HepG2 (cell line): ENCODE measurements at regions not wholly inside any gene's neighbourhood (a gene's known extent, or its start where the extent isn't known, plus 50 kb on each side); places are given as distances from the start of the nearest gene placed in this dataset.

Experiments used
- ATAC-seq: fragments of 200-7000 bp; cut with Tn5 transposase; 3 replicates; pipeline ENCODE4 v1.9.1; 2020; ENCODE audit warnings: mild to moderate bottlenecking, moderate library complexity
- BruUV-seq: library from RNA; stranded (reverse); fragments of 400-500 nt; replicated peaks from 2 replicates; lab custom pipeline; 2021; lab: Mats Ljungman, UMichigan
- CTCF ChIA-PET: fragments of 300-600 bp; formaldehyde crosslinking; extraction: SDS; loops from one replicate; lab custom pipeline; 2021; ENCODE audit warnings: low total read pairs, inconsistent platforms, low intra/inter-chr PET ratio; lab: Yijun Ruan, JAX
- POLR2A ChIA-PET: fragments of 350-600 bp; sonication (Branson Sonifier 250); formaldehyde crosslinking; loops from one replicate; lab custom pipeline; 2020; ENCODE audit warnings: antibody characterized with exemption, inconsistent platforms; lab: Yijun Ruan, JAX
- DNase-seq: peaks from one replicate; pipeline ENCODE4 v3.0.0-alpha.2; 2015; ENCODE audit warnings: low spot score
- FAIRE-seq: peaks from 3 replicates; lab custom pipeline; 2011; peaks lifted over from hg19 to GRCh38; lab: Jason Lieb, UNC
- H2AFZ ChIP-seq: one replicate; pipeline ENCODE4 v1.6.1; 2011; ENCODE audit warnings: low read length, inconsistent platforms
- H3K27ac ChIP-seq: fragments of 300-600 bp; 3 replicates; pipeline ENCODE4 v1.8.0; 2011; ENCODE audit warnings: mixed run types, mild to moderate bottlenecking, mixed read lengths, low read length, inconsistent platforms; ENCODE audit not compliant: insufficient read depth; ENCODE audit errors: extremely low read length
- H3K27me3 ChIP-seq, 2 experiments: fragments of 200-600 bp in 1 of 2; 2 replicates in 1 of 2; 3 replicates in 1 of 2; pipeline versions ENCODE4 v1.6.0 to v1.8.0; 2011; ENCODE audit warnings: low read length in 2 of 2, mild to moderate bottlenecking in 2 of 2, moderate library complexity in 2 of 2, inconsistent platforms in 1 of 2; ENCODE audit not compliant: insufficient read depth in 2 of 2, control insufficient read depth in 1 of 2
- H3K36me3 ChIP-seq, 2 experiments: fragments of 200-600 bp in 1 of 2; replicated peaks in 1 of 2; 2 replicates in 1 of 2; 3 replicates in 1 of 2; pipeline versions ENCODE4 v1.5.1 to v1.8.0; 2011; ENCODE audit warnings: low read length in 2 of 2, inconsistent platforms in 1 of 2; ENCODE audit not compliant: insufficient read depth in 2 of 2, control insufficient read depth in 1 of 2
- H3K4me1 ChIP-seq: 2 replicates; pipeline ENCODE4 v1.5.1; 2012; ENCODE audit warnings: low read length, inconsistent platforms; ENCODE audit not compliant: insufficient read depth
- H3K4me2 ChIP-seq: 2 replicates; pipeline ENCODE4 v1.6.0; 2011; ENCODE audit warnings: low read depth, low read length, inconsistent platforms
- H3K4me3 ChIP-seq, 3 experiments: fragments of 200-600 bp in 1 of 3; sonication (generic), shearing (Covaris generic) in 1 of 3; replicated peaks in 1 of 3; 2 replicates each; pipeline ENCODE4 v1.5.1; 2011 to 2016; ENCODE audit warnings: low read length in 3 of 3, inconsistent platforms in 2 of 3, low read depth in 2 of 3, mild to moderate bottlenecking in 2 of 3, control low read depth in 1 of 3, mixed read lengths in 1 of 3; ENCODE audit not compliant: insufficient read depth in 1 of 3
- H3K79me2 ChIP-seq: one replicate; pipeline ENCODE4 v1.6.1; 2011; ENCODE audit warnings: low read length, inconsistent platforms; ENCODE audit not compliant: insufficient read depth
- H3K9ac ChIP-seq: 2 replicates; pipeline ENCODE4 v1.6.0; 2011; ENCODE audit warnings: mild to moderate bottlenecking, low read depth, low read length, inconsistent platforms; ENCODE audit not compliant: insufficient read depth
- H3K9me3 ChIP-seq: 2 replicates; pipeline ENCODE4 v1.5.1; 2012; ENCODE audit warnings: mild to moderate bottlenecking, low read length
- H4K20me1 ChIP-seq: 2 replicates; pipeline ENCODE4 v1.6.0; 2011; ENCODE audit warnings: inconsistent platforms, mild to moderate bottlenecking, low read length, moderate library complexity; ENCODE audit not compliant: insufficient read depth
- DDIT3 ChIP-seq: sonication (generic); formaldehyde crosslinking; IDR thresholded peaks from 2 replicates; pipeline ENCODE4 v1.4.0; 2020; ENCODE audit warnings: mild to moderate bottlenecking, missing genetic modification reagents
- POGZ ChIP-seq: sonication (generic); formaldehyde crosslinking; IDR thresholded peaks from 2 replicates; pipeline ENCODE4 v1.4.0; 2020; ENCODE audit warnings: mild to moderate bottlenecking, missing genetic modification reagents
- PRDM10 ChIP-seq: sonication (generic); formaldehyde crosslinking; IDR thresholded peaks from 2 replicates; pipeline ENCODE4 v1.4.0; 2020; ENCODE audit warnings: low read depth, missing genetic modification reagents
- RERE ChIP-seq: IDR thresholded peaks from 2 replicates; pipeline ENCODE4 v1.6.1; 2016; ENCODE audit warnings: low read depth, missing genetic modification reagents, missing compliant biosample characterization
- RXRB ChIP-seq: IDR thresholded peaks from 2 replicates; pipeline ENCODE4 v1.6.1; 2016; ENCODE audit warnings: borderline replicate concordance, missing genetic modification reagents, missing compliant biosample characterization
- STAG1 ChIP-seq: sonication (generic); formaldehyde crosslinking; IDR thresholded peaks from 2 replicates; pipeline ENCODE4 v1.4.0; 2020; ENCODE audit warnings: missing genetic modification reagents
- ZFP36L1 ChIP-seq: sonication (generic); formaldehyde crosslinking; IDR thresholded peaks from 2 replicates; pipeline ENCODE4 v1.8.0; 2022; ENCODE audit warnings: mild to moderate bottlenecking, missing genetic modification reagents, moderate library complexity
- ZNF101 ChIP-seq: sonication (generic); formaldehyde crosslinking; IDR thresholded peaks from 2 replicates; pipeline ENCODE4 v1.4.0; 2020; ENCODE audit warnings: mild to moderate bottlenecking, low read depth, missing genetic modification reagents, borderline replicate concordance
- ZNF33B ChIP-seq: sonication (generic); formaldehyde crosslinking; IDR thresholded peaks from 2 replicates; pipeline ENCODE4 v1.5.1; 2020; ENCODE audit warnings: mild to moderate bottlenecking, missing genetic modification reagents
- ZNF543 ChIP-seq: sonication (generic); formaldehyde crosslinking; IDR thresholded peaks from 2 replicates; pipeline ENCODE4 v1.4.0; 2020; ENCODE audit warnings: mild to moderate bottlenecking, missing genetic modification reagents
- ZNF598 ChIP-seq: sonication (generic); formaldehyde crosslinking; IDR thresholded peaks from 2 replicates; pipeline ENCODE4 v1.5.1; 2020; ENCODE audit warnings: mild to moderate bottlenecking, missing genetic modification reagents, borderline replicate concordance
- ZNF629 ChIP-seq: sonication (generic); formaldehyde crosslinking; conservative IDR thresholded peaks from 2 replicates; pipeline ENCODE4 v1.5.0; 2020; ENCODE audit warnings: missing genetic modification reagents
- ZNF770 ChIP-seq: sonication (generic); formaldehyde crosslinking; IDR thresholded peaks from 2 replicates; pipeline ENCODE4 v1.5.0; 2020; ENCODE audit warnings: mild to moderate bottlenecking, missing genetic modification reagents
- WGBS: methylation state at CpG from one replicate; pipeline ENCODE4 v1.1.6; 2017; ENCODE audit warnings: low lambda C conversion rate; 5-methylcytosine and 5-hydroxymethylcytosine counted together
- in situ Hi-C: cut with HindIII; loops from 2 replicates; pipeline ENCODE4 v1.10.0; 2017; ENCODE audit warnings: low pct_unique_long_range_greater_than_20kb; ENCODE audit not compliant: extremely low pct_ligation_motif_present
- intact Hi-C: fragments of 100-400 bp; cut with micrococcal nuclease; formaldehyde crosslinking; loops from one replicate; pipeline ENCODE4 v1.10.0; 2022; ENCODE audit not compliant: unreplicated experiment

GRCh38 chr11:26070714-26071380 lies 261.1 kb upstream of the ANO3 start:
- ChIA-PET CTCF (no interaction called here), POLR2A (no interaction called here)
- 16% methylated on average over 8 of the region's 8 CpGs for WGBS
- Histone ChIP-seq H3K4me2 (no peak overlapping the region), H3K36me3 (no peaks in the 10 kb centered on the region), H3K9me3 (no peaks in the 10 kb centered on the region), H3K79me2 (no peaks in the 10 kb centered on the region), H3K9ac (no peak overlapping the region), H2AFZ (no peak overlapping the region), H4K20me1 (no peaks in the 10 kb centered on the region), H3K4me3 (no peak overlapping the region), H3K27me3 (no peaks in the 10 kb centered on the region), H3K27ac (no peak overlapping the region), H3K4me1 (no peaks in the 10 kb centered on the region)
- ATAC-seq (no peak), DNase-seq (no peak), FAIRE-seq (no peak)
- BruUV-seq = no TSS peak
- intact Hi-C loops = no loop called here
- in situ Hi-C loops = no loop called here
- no peak for TF ChIP-seq ZNF33B
- TF ChIP-seq STAG1 (CRISPR knock-in tag) = no peak
- no peak for TF ChIP-seq ZNF101 (CRISPR knock-in tag)
- no peak for TF ChIP-seq RERE
- TF ChIP-seq PRDM10 = no peak
- TF ChIP-seq POGZ (CRISPR knock-in tag) = no peak
- TF ChIP-seq ZNF543 (CRISPR knock-in tag) = no peak
- TF ChIP-seq ZNF629 (CRISPR knock-in tag) = no peak
- TF ChIP-seq ZNF770 (CRISPR knock-in tag) = no peak
- TF ChIP-seq DDIT3 (CRISPR knock-in tag) = no peak
- TF ChIP-seq ZFP36L1 = no peak
- no peak for TF ChIP-seq ZNF598 (CRISPR knock-in tag)
- no peak for TF ChIP-seq RXRB (CRISPR knock-in tag)
